GM12891 (cell line): ENCODE measurements at regions not wholly inside any gene's neighbourhood (a gene's known extent, or its start where the extent isn't known, plus 50 kb on each side); places are given as distances from the start of the nearest gene placed in this dataset.

Experiments used
- PAX5 ChIP-seq: IDR thresholded peaks from 2 replicates; pipeline ENCODE4 v1.6.1; 2011; ENCODE audit warnings: low read length, moderate library complexity, mild to moderate bottlenecking; ENCODE audit not compliant: insufficient read depth, severe bottlenecking
- POLR2A ChIP-seq: IDR thresholded peaks from 2 replicates; pipeline ENCODE4 v1.6.1; 2011; ENCODE audit warnings: low read depth, low read length, control low read depth
- POLR2AphosphoS5 ChIP-seq: IDR thresholded peaks from 2 replicates; pipeline ENCODE4 v1.6.1; 2011; ENCODE audit warnings: low read depth, low read length, control low read depth
- POU2F2 ChIP-seq: IDR thresholded peaks from 2 replicates; pipeline ENCODE4 v1.6.1; 2011; ENCODE audit warnings: low read depth, mild to moderate bottlenecking, control low read depth, low read length, moderate library complexity
- TAF1 ChIP-seq: IDR thresholded peaks from 2 replicates; pipeline ENCODE4 v1.6.1; 2011; ENCODE audit warnings: low read depth, low read length, control low read depth

DNA sequence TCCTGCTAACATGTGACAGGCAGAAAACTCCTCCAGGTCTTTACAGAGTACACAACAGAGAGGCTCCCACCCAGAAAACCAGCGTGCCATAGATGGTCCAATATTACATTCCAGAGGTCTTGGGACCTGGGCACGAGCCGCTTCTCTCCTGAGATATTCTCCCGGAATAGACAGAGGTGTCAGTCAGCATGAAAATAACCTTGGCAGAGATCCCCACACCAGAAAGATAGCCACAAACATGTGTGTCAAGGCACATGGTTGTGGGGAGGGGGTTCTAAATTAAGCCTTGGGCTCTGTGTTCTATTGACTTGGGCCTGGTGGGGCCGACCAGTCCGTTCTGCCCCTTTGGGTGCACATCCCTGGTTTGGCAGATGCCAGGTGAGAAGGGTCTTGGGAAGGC, 78.4 kb downstream of the BOD1 start:
- TF ChIP-seq POLR2A = no peak
- no peak for TF ChIP-seq POLR2AphosphoS5
- TF ChIP-seq PAX5 = no peak
- no peak for TF ChIP-seq POU2F2
- TF ChIP-seq TAF1 = no peak
